ENCODE measurements at regions not wholly inside any gene's neighbourhood (a gene's known extent, or its start where the extent isn't known, plus 50 kb on each side); places are given as distances from the start of the nearest gene placed in this dataset.

GRCh38 chr20:46811224-46812084 lies 83.2 kb upstream of the EYA2 start:
- no peak for DNase-seq (ENCODE audit: low read depth)

DNA sequence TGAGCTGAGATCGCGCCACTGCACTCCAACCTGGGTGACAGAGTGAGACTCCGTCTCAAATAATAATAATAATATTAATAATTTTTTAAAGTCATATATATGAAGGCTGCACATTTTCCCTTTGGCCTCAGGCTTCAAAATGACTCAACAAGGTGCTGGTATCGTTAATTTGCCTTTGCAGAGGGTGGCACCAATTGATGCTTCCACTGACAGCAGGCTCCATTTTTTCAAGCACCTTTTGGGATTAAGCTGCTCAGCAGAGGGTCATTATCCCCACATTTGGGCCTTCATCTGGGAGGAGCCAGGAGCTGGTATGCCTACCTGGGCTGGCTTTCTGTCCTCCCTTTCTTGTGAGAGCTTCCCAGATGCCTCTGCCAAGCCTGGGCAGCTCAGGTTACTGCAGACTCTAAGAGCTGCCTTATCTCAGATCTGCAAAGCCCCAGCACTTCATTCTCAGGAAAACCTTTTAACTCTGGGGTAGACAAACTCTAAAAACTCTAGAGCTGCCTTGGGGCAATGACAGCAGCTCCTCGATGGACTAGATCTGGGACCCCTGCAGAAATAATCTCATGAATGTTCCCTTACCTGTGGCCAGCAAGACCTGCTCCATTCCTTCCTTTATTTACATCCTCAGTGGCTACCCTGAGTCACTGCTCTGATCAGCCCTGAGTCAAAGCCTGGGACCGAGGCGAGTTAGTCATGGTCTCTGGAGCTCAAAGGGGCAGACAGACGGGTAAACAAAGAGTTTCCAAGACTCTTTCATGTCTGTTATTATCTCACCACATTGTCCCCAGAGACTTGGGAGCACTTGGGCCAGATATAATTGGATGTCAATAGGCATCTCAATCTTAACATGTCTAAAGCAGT lies 80.0 kb upstream of the EYA2 start:
- DNase-seq (ENCODE audit: low read depth), result no peak

GRCh38 chr20:46816097-46816496 lies 78.5 kb upstream of the EYA2 start:
- no peak for DNase-seq (ENCODE audit: low read depth)

DNA sequence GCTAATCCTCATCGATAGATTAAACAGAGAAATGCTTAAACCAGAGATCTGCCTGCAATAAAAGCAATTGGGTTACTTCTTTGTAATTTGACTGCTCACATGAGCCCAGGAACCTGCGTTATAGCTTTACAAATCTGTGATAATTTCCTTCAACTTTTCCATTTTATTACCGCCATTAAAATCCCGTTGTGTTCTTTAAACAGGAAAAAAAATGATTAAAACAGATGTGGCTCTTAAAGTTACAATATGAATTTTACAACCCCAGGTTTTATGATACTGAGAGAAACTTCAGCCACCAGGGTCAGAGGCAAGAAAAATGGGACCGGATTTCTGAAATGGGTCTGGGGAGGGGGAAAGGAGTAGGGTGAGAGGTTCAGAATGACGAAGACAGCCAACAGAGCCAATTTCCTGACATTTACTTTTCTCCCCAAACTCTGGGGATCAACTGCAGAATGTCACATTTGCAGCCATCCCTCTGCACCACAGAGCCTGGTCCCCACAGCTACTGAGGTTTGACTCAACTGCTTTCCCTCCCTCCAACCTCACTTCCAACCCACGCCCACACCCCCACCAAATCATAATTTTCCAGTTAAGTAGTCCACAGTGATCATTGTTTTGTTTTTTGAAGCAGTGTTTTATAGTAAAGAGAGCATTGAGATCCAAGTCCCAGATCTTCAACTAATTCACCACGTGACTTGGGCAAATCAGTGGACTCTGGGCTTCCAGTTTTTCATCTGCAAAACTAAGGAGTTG lies 77.6 kb upstream of the EYA2 start:
- DNase-seq (ENCODE audit: low read depth), result no peak

- DNase-seq (ENCODE audit: low read depth), result no peak
Observed at GRCh38 chr20:46820682-46821081, 74.0 kb upstream of the EYA2 start.

DNA sequence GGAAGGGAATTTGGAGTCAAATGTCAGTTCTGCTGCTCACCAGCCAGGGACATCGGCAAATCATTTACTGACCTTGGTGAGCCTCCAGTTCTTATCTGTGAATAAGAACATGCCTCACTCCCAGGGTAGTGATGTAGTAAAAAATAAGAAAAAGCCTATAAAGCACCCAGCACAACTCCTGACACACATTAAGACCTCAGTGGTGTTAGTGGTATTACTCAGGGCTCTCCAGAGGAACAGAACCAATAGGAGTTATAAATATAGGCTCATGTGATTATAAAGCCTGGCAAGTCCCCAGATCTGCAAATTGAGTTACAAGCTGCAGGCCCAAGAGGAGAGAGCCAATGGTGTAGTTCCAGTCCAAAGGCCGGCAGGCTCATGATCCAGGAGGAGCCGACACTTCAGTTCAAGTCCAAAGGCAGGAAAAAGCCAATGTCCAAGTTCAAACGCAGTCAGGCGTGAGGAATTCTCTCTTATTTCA lies 71.3 kb upstream of the EYA2 start:
- peak; percentile 35 for DNase-seq (ENCODE audit: low read depth)

DNA sequence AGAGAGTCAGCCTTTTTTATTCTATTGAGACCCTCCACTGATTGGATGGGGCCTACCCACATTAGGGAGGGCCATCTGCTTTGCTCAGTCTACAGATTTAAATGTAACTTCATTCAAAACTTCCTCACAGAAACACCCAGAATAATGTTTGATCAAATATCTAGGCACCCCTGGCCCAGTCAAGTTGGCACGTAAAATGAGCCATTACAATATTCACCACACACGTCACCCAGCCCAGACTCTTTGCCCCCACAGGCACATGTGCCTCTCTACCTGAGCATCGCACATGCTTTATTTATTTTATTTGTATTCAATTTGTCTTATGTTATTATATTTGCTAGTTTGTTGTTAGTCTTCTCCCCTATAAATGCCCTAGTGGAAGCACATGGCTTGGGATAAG lies 70.9 kb upstream of the EYA2 start:
- no peak for DNase-seq (ENCODE audit: low read depth)

- DNase-seq (ENCODE audit: low read depth), result no peak
Observed at GRCh38 chr20:46826343-46826984, 68.2 kb upstream of the EYA2 start.

- no peak for DNase-seq (ENCODE audit: low read depth)
Observed at GRCh38 chr20:46827718-46828458, 66.8 kb upstream of the EYA2 start.

- no peak for DNase-seq (ENCODE audit: low read depth)
Observed at GRCh38 chr20:46828471-46828870, 66.2 kb upstream of the EYA2 start.

- DNase-seq (ENCODE audit: low read depth), result no peak
Observed at GRCh38 chr20:46830886-46831632, 63.6 kb upstream of the EYA2 start.

DNA sequence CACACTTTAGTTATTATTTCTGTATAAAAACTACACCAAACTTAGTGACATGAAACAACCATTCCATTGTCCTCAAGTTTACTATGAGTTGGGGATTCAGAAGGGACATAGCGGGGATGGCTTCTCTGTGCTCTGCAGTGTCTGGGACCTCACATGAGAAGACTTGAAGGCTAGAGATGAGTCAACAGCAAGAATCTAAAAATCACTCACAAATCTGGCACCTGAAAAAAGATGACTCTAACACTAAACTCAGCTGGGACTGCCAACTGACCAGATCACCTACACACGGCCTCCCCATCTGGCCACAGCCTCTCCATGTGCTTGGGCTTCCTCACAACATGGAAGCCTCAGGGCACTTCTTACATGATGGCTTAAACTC lies 63.0 kb upstream of the EYA2 start:
- DNase-seq (ENCODE audit: low read depth), result no peak

GRCh38 chr20:46832555-46832954 lies 62.1 kb upstream of the EYA2 start:
- no peak for DNase-seq (ENCODE audit: low read depth)

DNA sequence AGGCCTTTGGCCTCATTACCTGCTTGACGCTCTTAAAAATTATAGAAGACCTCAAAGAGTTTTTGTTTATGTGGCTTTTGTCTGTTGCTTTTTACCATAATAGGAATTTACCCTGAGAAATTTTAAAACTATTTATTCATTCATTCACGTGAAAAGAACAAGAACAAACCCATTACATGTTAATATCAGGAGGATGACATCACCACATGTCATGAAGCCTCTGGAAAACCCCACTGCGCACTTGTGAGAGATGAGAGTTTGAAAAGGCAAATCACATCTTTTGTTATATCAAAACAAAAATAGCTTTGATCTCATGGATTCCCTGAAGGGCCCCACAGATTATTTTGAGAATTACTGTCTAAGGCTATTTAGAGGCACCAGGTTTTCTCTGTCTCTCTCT lies 61.3 kb upstream of the EYA2 start:
- DNase-seq (ENCODE audit: low read depth), result no peak

DNA sequence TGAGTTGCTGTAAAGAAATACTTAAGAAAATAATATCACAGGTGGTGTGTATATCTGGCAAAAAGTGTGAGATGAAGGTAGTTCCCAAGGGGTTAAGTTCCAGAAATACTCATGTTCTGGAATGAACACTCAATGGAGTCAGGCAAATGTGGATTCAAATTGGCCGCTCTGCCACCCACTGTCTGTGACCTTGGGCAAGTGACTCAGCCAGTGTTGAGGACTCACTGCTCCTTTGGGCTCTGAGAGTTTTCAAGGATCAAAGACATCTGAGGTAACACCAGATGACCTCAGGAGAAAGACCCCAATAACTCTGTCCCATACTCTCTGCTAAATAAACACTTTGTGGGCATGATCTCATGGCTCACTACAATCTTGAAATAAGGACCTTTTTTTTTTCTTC lies 59.2 kb upstream of the EYA2 start:
- DNase-seq (ENCODE audit: low read depth), result no peak

- DNase-seq (ENCODE audit: low read depth), result no peak
Observed at GRCh38 chr20:46837083-46837482, 57.6 kb upstream of the EYA2 start.

DNA sequence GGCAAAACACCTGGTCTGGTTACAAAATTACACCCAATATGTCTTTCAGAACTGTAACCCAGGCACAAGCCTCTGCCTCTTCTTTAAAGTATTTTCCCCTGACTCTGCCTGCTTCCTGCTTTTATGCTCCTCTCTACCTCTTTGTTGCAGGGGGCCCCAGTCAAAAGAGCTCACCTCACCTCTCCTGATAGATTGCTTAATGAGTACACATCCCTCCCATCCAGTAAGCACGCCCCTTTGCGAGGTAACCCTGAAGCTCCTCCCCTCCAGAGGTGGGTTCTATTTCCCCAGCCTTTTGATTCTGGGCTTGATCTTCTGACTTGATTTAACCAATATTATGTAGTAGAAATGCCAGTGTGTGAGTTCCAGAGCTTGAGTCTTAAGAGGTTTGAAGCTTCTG lies 56.6 kb upstream of the EYA2 start:
- DNase-seq (ENCODE audit: low read depth), result no peak

DNA sequence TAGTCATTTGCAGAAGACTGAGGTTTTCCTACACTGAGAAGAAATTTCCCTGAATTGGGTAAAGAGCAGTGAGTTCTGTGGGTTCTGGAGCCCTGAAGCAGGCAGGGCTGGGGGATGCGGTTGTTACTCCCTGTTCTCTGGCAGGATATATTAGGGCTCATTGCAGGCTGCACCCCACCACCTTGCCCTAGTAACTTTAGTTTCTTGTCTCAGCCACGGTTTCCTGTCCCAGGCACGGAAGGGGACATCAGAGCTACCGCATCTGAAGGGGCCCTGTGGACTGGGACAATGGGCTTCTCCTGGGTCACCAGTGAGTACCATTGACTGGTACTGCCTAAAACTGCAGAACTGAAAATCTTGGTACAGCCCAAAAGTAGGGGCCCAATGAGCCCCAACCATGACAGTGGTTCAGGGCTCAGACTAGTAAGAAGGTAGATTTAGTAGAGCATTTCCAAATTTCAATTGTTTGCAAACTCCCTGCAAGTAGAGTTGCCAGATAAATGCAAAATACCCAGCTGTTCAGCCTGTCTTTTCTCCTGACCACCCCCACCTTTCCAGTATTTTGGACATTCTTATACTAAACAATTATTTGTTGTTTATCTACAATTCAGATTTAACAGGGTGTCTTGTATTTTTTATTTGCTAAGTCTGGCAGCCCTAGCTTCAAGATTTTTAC lies 54.5 kb upstream of the EYA2 start:
- DNase-seq (ENCODE audit: low read depth), result no peak

Data from forelimb muscle (tissue), 1 donor.